A549 (cell line): ENCODE measurements at regions not wholly inside any gene's neighbourhood (a gene's known extent, or its start where the extent isn't known, plus 50 kb on each side); places are given as distances from the start of the nearest gene placed in this dataset.

Source experiments
- BHLHE40 ChIP-seq: IDR thresholded peaks from 2 replicates; pipeline ENCODE4 v1.6.1; 2012; ENCODE audit warnings: low read depth, low read length, inconsistent platforms
- CEBPB ChIP-seq, 2 experiments: fragments of >200 bp in 1 of 2; sonication (Bioruptor Twin) in 1 of 2; formaldehyde crosslinking in 1 of 2; IDR thresholded peaks; 2 replicates each; pipeline ENCODE4 v1.6.1; 2012 to 2016
- POLR2A ChIP-seq: IDR thresholded peaks from 2 replicates; pipeline ENCODE4 v1.6.1; 2012; ENCODE audit warnings: mild to moderate bottlenecking, low read length
- ZSCAN20 ChIP-seq: fragments of 250-450 bp; sonication (Bioruptor Pico); IDR thresholded peaks from 2 replicates; pipeline ENCODE4 v1.8.0; 2022; ENCODE audit warnings: mild to moderate bottlenecking, moderate library complexity
- TF ChIP-seq, protein P1 (sequence below): fragments of >200 bp; sonication (Bioruptor Twin); formaldehyde crosslinking; IDR thresholded peaks from 3 replicates; pipeline ENCODE4 v1.5.1; 2016
- TF ChIP-seq, protein P2 (sequence below): IDR thresholded peaks from 2 replicates; pipeline ENCODE4 v1.6.1; 2012

DNA sequence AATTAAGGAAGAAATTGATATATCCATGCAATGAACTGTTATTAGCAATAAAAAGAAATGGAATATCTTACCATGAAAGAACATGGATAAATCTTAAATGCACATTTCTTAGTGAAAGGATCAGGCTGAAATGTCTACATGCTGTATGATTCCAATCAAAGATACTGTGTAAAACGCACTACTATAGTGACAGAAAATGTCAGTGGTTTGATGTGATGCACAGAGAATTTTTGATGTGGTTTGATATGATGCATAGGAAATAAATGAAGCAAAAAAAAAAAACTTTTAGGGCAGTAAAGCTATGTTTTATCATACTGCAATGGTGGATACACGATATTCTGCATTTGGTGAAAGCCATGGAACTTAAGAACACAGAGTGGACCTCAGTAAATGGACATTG is 547.6 kb downstream of the GABRG1 start:
- TF ChIP-seq, protein P1, sequence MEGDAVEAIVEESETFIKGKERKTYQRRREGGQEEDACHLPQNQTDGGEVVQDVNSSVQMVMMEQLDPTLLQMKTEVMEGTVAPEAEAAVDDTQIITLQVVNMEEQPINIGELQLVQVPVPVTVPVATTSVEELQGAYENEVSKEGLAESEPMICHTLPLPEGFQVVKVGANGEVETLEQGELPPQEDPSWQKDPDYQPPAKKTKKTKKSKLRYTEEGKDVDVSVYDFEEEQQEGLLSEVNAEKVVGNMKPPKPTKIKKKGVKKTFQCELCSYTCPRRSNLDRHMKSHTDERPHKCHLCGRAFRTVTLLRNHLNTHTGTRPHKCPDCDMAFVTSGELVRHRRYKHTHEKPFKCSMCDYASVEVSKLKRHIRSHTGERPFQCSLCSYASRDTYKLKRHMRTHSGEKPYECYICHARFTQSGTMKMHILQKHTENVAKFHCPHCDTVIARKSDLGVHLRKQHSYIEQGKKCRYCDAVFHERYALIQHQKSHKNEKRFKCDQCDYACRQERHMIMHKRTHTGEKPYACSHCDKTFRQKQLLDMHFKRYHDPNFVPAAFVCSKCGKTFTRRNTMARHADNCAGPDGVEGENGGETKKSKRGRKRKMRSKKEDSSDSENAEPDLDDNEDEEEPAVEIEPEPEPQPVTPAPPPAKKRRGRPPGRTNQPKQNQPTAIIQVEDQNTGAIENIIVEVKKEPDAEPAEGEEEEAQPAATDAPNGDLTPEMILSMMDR = no peak
- TF ChIP-seq ZSCAN20 (CRISPR knock-in tag) = no peak
- TF ChIP-seq CEBPB (IDR thresholded peaks at IDR 0.05) = no peak
- TF ChIP-seq POLR2A = no peak
- TF ChIP-seq BHLHE40 = no peak
- TF ChIP-seq, protein P2, sequence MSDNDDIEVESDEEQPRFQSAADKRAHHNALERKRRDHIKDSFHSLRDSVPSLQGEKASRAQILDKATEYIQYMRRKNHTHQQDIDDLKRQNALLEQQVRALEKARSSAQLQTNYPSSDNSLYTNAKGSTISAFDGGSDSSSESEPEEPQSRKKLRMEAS = no peak
